ENCODE measurements at regions not wholly inside any gene's neighbourhood (a gene's known extent, or its start where the extent isn't known, plus 50 kb on each side); places are given as distances from the start of the nearest gene placed in this dataset.

GRCh38 chr2:41750829-41751228, 297.0 kb upstream of the PKDCC start:
- Mint-ChIP-seq H3K27ac (no peak overlapping the region), H3K9me3 (no peaks in the 10 kb centered on the region), H3K4me3 (no peak overlapping the region), H3K4me1 (ENCODE audit: low read depth) (no peaks in the 10 kb centered on the region), H3K36me3 (ENCODE audit: low read depth) (no peaks in the 10 kb centered on the region), H3K27me3 (no peaks in the 10 kb centered on the region)
- intact Hi-C loops (cut with micrococcal nuclease), result no loop called here

GRCh38 chr2:41759880-41760279, 287.9 kb upstream of the PKDCC start:
- H3K36me3 Mint-ChIP-seq (ENCODE audit: low read depth), result no peaks in the 10 kb centered on the region
- no peak overlapping the region for H3K27ac Mint-ChIP-seq
- H3K4me3 Mint-ChIP-seq, result no peak overlapping the region
- H3K9me3 Mint-ChIP-seq, result no peaks in the 10 kb centered on the region
- intact Hi-C loops (cut with micrococcal nuclease), result no loop called here
- no peaks in the 10 kb centered on the region for H3K4me1 Mint-ChIP-seq (ENCODE audit: low read depth)
- H3K27me3 Mint-ChIP-seq, result no peaks in the 10 kb centered on the region

GRCh38 chr2:41763141-41763540, 284.7 kb upstream of the PKDCC start:
- Mint-ChIP-seq H3K9me3 (no peaks in the 10 kb centered on the region), H3K36me3 (ENCODE audit: low read depth) (no peaks in the 10 kb centered on the region), H3K4me3 (no peak overlapping the region), H3K27ac (no peak overlapping the region), H3K4me1 (ENCODE audit: low read depth) (no peaks in the 10 kb centered on the region), H3K27me3 (no peaks in the 10 kb centered on the region)
- intact Hi-C loops (cut with micrococcal nuclease), result no loop called here

- no peaks in the 10 kb centered on the region for H3K4me1 Mint-ChIP-seq (ENCODE audit: low read depth)
- no peaks in the 10 kb centered on the region for H3K36me3 Mint-ChIP-seq (ENCODE audit: low read depth)
- no peaks in the 10 kb centered on the region for H3K27me3 Mint-ChIP-seq
- no peak overlapping the region for H3K27ac Mint-ChIP-seq
- H3K4me3 Mint-ChIP-seq, result no peak overlapping the region
- intact Hi-C loops (cut with micrococcal nuclease), result no loop called here
- no peaks in the 10 kb centered on the region for H3K9me3 Mint-ChIP-seq
These were observed 283.7 kb upstream of the PKDCC start for GRCh38 chr2:41764131-41764530.

GRCh38 chr2:41764919-41765318, 282.9 kb upstream of the PKDCC start:
- intact Hi-C loops (cut with micrococcal nuclease), result no loop called here
- peaks cover 4% of the 10 kb centered on the region for H3K27me3 Mint-ChIP-seq
- H3K36me3 Mint-ChIP-seq (ENCODE audit: low read depth), result no peaks in the 10 kb centered on the region
- H3K9me3 Mint-ChIP-seq, result no peaks in the 10 kb centered on the region
- H3K4me1 Mint-ChIP-seq (ENCODE audit: low read depth), result no peaks in the 10 kb centered on the region
- no peak overlapping the region for H3K4me3 Mint-ChIP-seq
- no peak overlapping the region for H3K27ac Mint-ChIP-seq

- H3K4me1 Mint-ChIP-seq (ENCODE audit: low read depth), result no peaks in the 10 kb centered on the region
- no peaks in the 10 kb centered on the region for H3K9me3 Mint-ChIP-seq
- no peak overlapping the region for H3K4me3 Mint-ChIP-seq
- H3K27me3 Mint-ChIP-seq, result peaks cover 5% of the 10 kb centered on the region
- no peaks in the 10 kb centered on the region for H3K36me3 Mint-ChIP-seq (ENCODE audit: low read depth)
- intact Hi-C loops (cut with micrococcal nuclease), result no loop called here
- no peak overlapping the region for H3K27ac Mint-ChIP-seq
These were observed 279.5 kb upstream of the PKDCC start for GRCh38 chr2:41768310-41768709.

GRCh38 chr2:41771710-41772109, 276.1 kb upstream of the PKDCC start:
- no peaks in the 10 kb centered on the region for H3K36me3 Mint-ChIP-seq (ENCODE audit: low read depth)
- H3K4me3 Mint-ChIP-seq, result no peak overlapping the region
- intact Hi-C loops (cut with micrococcal nuclease), result no loop called here
- H3K9me3 Mint-ChIP-seq, result peaks cover 5% of the 10 kb centered on the region
- peaks cover 5% of the 10 kb centered on the region for H3K27me3 Mint-ChIP-seq
- no peaks in the 10 kb centered on the region for H3K4me1 Mint-ChIP-seq (ENCODE audit: low read depth)
- H3K27ac Mint-ChIP-seq, result no peak overlapping the region

- Mint-ChIP-seq H3K9me3 (peaks cover 5% of the 10 kb centered on the region), H3K36me3 (ENCODE audit: low read depth) (no peaks in the 10 kb centered on the region), H3K4me3 (no peak overlapping the region), H3K4me1 (ENCODE audit: low read depth) (no peaks in the 10 kb centered on the region), H3K27ac (no peak overlapping the region), H3K27me3 (peaks cover 5% of the 10 kb centered on the region)
- intact Hi-C loops (cut with micrococcal nuclease), result no loop called here
These were observed 275.1 kb upstream of the PKDCC start for GRCh38 chr2:41772697-41773096.

GRCh38 chr2:41774011-41774605, 273.7 kb upstream of the PKDCC start:
- intact Hi-C loops (cut with micrococcal nuclease), result no loop called here
- Mint-ChIP-seq H3K4me3 (no peak overlapping the region), H3K9me3 (peaks cover 5% of the 10 kb centered on the region), H3K27me3 (peaks cover 5% of the 10 kb centered on the region), H3K36me3 (ENCODE audit: low read depth) (no peaks in the 10 kb centered on the region), H3K27ac (no peak overlapping the region), H3K4me1 (ENCODE audit: low read depth) (no peaks in the 10 kb centered on the region)

- Mint-ChIP-seq H3K9me3 (peaks cover 5% of the 10 kb centered on the region), H3K36me3 (ENCODE audit: low read depth) (no peaks in the 10 kb centered on the region), H3K27me3 (peaks cover under 1% of the 10 kb centered on the region), H3K27ac (no peak overlapping the region), H3K4me3 (no peak overlapping the region), H3K4me1 (ENCODE audit: low read depth) (no peaks in the 10 kb centered on the region)
- intact Hi-C loops (cut with micrococcal nuclease), result no loop called here
These were observed 272.3 kb upstream of the PKDCC start for GRCh38 chr2:41775366-41776025.

- H3K4me3 Mint-ChIP-seq, result no peak overlapping the region
- intact Hi-C loops (cut with micrococcal nuclease), result loop anchor here (10.0 kb wide), 1 partner anchor 1865 kb away; no protein-coding TSS in a partner anchor
- peaks cover 5% of the 10 kb centered on the region for H3K9me3 Mint-ChIP-seq
- peaks cover 3% of the 10 kb centered on the region for H3K27me3 Mint-ChIP-seq
- H3K4me1 Mint-ChIP-seq (ENCODE audit: low read depth), result no peaks in the 10 kb centered on the region
- no peaks in the 10 kb centered on the region for H3K36me3 Mint-ChIP-seq (ENCODE audit: low read depth)
- no peak overlapping the region for H3K27ac Mint-ChIP-seq
These were observed 267.9 kb upstream of the PKDCC start for GRCh38 chr2:41779888-41780287.

- no peak overlapping the region for H3K27ac Mint-ChIP-seq
- H3K9me3 Mint-ChIP-seq, result no peaks in the 10 kb centered on the region
- no peaks in the 10 kb centered on the region for H3K4me1 Mint-ChIP-seq (ENCODE audit: low read depth)
- H3K36me3 Mint-ChIP-seq (ENCODE audit: low read depth), result no peaks in the 10 kb centered on the region
- peaks cover 6% of the 10 kb centered on the region for H3K27me3 Mint-ChIP-seq
- no peak overlapping the region for H3K4me3 Mint-ChIP-seq
- intact Hi-C loops (cut with micrococcal nuclease), result loop anchor here (1.0 to 10.0 kb wide), 2 partner anchors 368 to 1868 kb away; no protein-coding TSS in a partner anchor
These were observed 265.3 kb upstream of the PKDCC start for GRCh38 chr2:41782306-41783158.

GRCh38 chr2:41784496-41784895, 263.3 kb upstream of the PKDCC start:
- H3K27me3 Mint-ChIP-seq, result peaks cover 6% of the 10 kb centered on the region
- H3K9me3 Mint-ChIP-seq, result no peaks in the 10 kb centered on the region
- H3K4me1 Mint-ChIP-seq (ENCODE audit: low read depth), result no peaks in the 10 kb centered on the region
- H3K36me3 Mint-ChIP-seq (ENCODE audit: low read depth), result no peaks in the 10 kb centered on the region
- intact Hi-C loops (cut with micrococcal nuclease), result loop anchor here (10.0 kb wide), 1 partner anchor 1870 kb away; no protein-coding TSS in a partner anchor
- H3K27ac Mint-ChIP-seq, result no peak overlapping the region
- H3K4me3 Mint-ChIP-seq, result no peak overlapping the region
